ENCODE measurements at regions not wholly inside any gene's neighbourhood (a gene's known extent, or its start where the extent isn't known, plus 50 kb on each side); places are given as distances from the start of the nearest gene placed in this dataset.

- H3K27me3 ChIP-seq: no peaks in the 10 kb centered on the region
- no peak overlapping the region for H3K4me3 ChIP-seq (ENCODE audit: low read depth, low read length)
- no peak for TF ChIP-seq CTCF (IDR thresholded peaks at IDR 0.05; ENCODE audit: low read depth, low read length)
- no peaks in the 10 kb centered on the region for H3K36me3 ChIP-seq
- DNase-seq: no peak
- no peaks in the 10 kb centered on the region for H3K9me3 ChIP-seq
- H3K4me1 ChIP-seq: no peaks in the 10 kb centered on the region
Measured at GRCh38 chr1:57655161-57655560, 231.3 kb upstream of the DAB1 start.

DNA sequence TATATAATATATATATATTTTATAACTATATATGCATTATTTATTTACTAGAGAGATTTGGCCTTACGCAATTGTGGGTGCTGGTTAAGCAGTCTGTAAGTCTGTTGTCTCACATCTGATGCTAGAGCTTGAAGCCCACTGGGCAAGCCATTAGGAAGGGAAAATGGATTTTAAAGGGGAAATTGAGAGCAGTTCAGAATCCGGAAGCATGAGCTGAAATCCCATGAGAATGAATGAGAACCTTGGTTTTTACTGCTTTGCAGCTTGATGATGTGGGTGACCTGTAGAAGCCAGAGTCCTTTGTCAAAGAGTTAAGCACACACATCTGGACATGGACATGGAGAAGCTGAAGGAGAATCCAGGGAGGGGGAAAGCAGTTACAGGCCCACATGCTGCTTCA, 220.8 kb upstream of the DAB1 start:
- Histone ChIP-seq H3K27me3 (no peaks in the 10 kb centered on the region), H3K36me3 (no peaks in the 10 kb centered on the region), H3K4me3 (ENCODE audit: low read depth, low read length) (no peak overlapping the region), H3K9me3 (no peaks in the 10 kb centered on the region), H3K4me1 (no peaks in the 10 kb centered on the region)
- TF ChIP-seq CTCF (IDR thresholded peaks at IDR 0.05; ENCODE audit: low read depth, low read length): no peak
- no peak for DNase-seq

GRCh38 chr1:57638239-57638638, 214.4 kb upstream of the DAB1 start:
- no peaks in the 10 kb centered on the region for H3K4me1 ChIP-seq
- no peak for DNase-seq
- no peaks in the 10 kb centered on the region for H3K9me3 ChIP-seq
- H3K27me3 ChIP-seq: no peaks in the 10 kb centered on the region
- no peaks in the 10 kb centered on the region for H3K36me3 ChIP-seq
- H3K4me3 ChIP-seq (ENCODE audit: low read depth, low read length): no peak overlapping the region
- no peak for TF ChIP-seq CTCF (IDR thresholded peaks at IDR 0.05; ENCODE audit: low read depth, low read length)

- Histone ChIP-seq H3K36me3 (no peaks in the 10 kb centered on the region), H3K4me3 (ENCODE audit: low read depth, low read length) (no peak overlapping the region), H3K4me1 (no peaks in the 10 kb centered on the region), H3K9me3 (no peaks in the 10 kb centered on the region), H3K27me3 (no peaks in the 10 kb centered on the region)
- DNase-seq: no peak
- no peak for TF ChIP-seq CTCF (IDR thresholded peaks at IDR 0.05; ENCODE audit: low read depth, low read length)
Measured at GRCh38 chr1:57637155-57637554, 213.3 kb upstream of the DAB1 start.

DNA sequence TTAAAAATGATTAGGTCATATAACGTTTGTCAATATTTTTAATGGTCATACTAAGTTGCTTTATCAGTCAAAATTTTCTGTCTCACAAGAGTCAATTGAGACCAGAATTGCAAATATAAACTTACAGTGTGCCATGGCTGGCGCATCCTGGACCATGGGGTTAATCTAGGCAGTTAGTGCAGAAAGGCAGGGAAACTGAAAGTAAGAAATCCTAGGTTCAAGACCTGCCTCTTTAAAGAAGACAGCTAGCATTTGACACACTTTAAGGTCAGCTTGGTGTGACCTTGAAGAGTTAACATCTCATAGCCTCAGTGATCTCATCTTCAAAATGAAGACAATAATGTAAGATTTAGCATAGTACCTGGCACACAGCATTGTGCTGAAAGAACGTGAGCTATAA, 210.0 kb upstream of the DAB1 start:
- Histone ChIP-seq H3K9me3 (no peaks in the 10 kb centered on the region), H3K36me3 (no peaks in the 10 kb centered on the region), H3K4me3 (ENCODE audit: low read depth, low read length) (no peak overlapping the region), H3K27me3 (no peaks in the 10 kb centered on the region), H3K4me1 (no peaks in the 10 kb centered on the region)
- TF ChIP-seq CTCF (IDR thresholded peaks at IDR 0.05; ENCODE audit: low read depth, low read length): no peak
- no peak for DNase-seq

- no peaks in the 10 kb centered on the region for H3K4me1 ChIP-seq
- no peaks in the 10 kb centered on the region for H3K36me3 ChIP-seq
- H3K27me3 ChIP-seq: no peaks in the 10 kb centered on the region
- no peak for TF ChIP-seq CTCF (IDR thresholded peaks at IDR 0.05; ENCODE audit: low read depth, low read length)
- no peak for DNase-seq
- no peak overlapping the region for H3K4me3 ChIP-seq (ENCODE audit: low read depth, low read length)
- no peaks in the 10 kb centered on the region for H3K9me3 ChIP-seq
Measured at GRCh38 chr1:57633056-57633455, 209.2 kb upstream of the DAB1 start.
